ENCODE measurements at regions not wholly inside any gene's neighbourhood (a gene's known extent, or its start where the extent isn't known, plus 50 kb on each side); places are given as distances from the start of the nearest gene placed in this dataset.

DNA sequence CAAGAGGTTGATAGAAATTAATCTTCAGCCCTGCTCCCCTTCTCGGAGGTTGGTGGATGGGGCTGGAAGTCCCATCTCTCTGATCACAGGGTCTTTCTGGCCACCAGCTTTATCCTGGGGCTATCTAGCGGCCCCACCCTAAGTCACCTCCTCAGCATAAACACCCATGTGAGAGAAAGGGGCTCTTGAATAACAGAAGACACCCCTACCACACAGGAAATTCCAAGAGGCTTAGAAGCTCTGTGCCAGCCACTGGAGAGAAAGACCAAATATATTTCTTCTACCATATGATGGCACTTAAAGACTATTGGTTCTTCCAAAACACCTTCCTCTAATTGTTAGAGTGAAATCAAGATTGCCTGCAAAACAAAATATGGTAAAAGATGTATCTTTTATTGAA, 219.7 kb downstream of the VAPA start:
- Histone ChIP-seq H3K9me2 (ENCODE audit: insufficient read depth) (no peaks in the 10 kb centered on the region), H3K79me2 (ENCODE audit: insufficient read depth, low read length) (no peaks in the 10 kb centered on the region), H3K9me3 (ENCODE audit: control insufficient read depth in 1 of 2, insufficient read depth in 1 of 2, low read depth in 1 of 2, low read length in 2 of 2) (no peaks in the 10 kb centered on the region), H3K4me3 (replicated peaks in 1 of 2; ENCODE audit: low read depth in 1 of 2, low read length in 2 of 2) (no peak overlapping the region), H3K9ac (ENCODE audit: low read length) (no peak overlapping the region), H3K4me1 (ENCODE audit: control insufficient read depth in 1 of 2, insufficient read depth in 2 of 2, low read length in 2 of 2) (peaks cover 13 to 15% of the 10 kb centered on the region in 2 experiments; a peak in 3 of 4 replicates), H3K36me3 (ENCODE audit: control insufficient read depth in 1 of 2, insufficient read depth in 2 of 2, low read length in 2 of 2) (no peaks in the 10 kb centered on the region), H3K27ac (ENCODE audit: low read depth, low read length) (no peak overlapping the region), H3K27me3 (ENCODE audit: insufficient read depth, low read length) (peaks cover 20% of the 10 kb centered on the region), H2AFZ (ENCODE audit: low read depth, low read length, poor library complexity, severe bottlenecking) (no peak overlapping the region), H4K20me1 (ENCODE audit: insufficient read depth) (no peaks in the 10 kb centered on the region), H3K4me2 (ENCODE audit: low read length) (no peak overlapping the region)
- BruUV-seq (replicated peaks), result no TSS peak
- RAD21 ChIA-PET (ENCODE audit: low non-redundant PET in 1 of 2, low total read pairs in 2 of 2, uncharacterized antibody in 2 of 2, unreplicated experiment in 2 of 2), result no interaction called here
- no peak for TF ChIP-seq POLR2A (IDR thresholded peaks at IDR 0.05; ENCODE audit: borderline replicate concordance, extremely low read depth, insufficient read depth, insufficient read length)
- no peak for TF ChIP-seq REST (IDR thresholded peaks at IDR 0.05; ENCODE audit: low read depth)
- no peak for TF ChIP-seq EGR1 (IDR thresholded peaks at IDR 0.05; ENCODE audit: low read depth)
- TF ChIP-seq EZH2 (IDR thresholded peaks at IDR 0.05), result no peak
- TF ChIP-seq CEBPB (IDR thresholded peaks at IDR 0.05; ENCODE audit: low read depth), result no peak
- TF ChIP-seq SRF (IDR thresholded peaks at IDR 0.05; ENCODE audit: low read depth), result no peak
- no peak for TF ChIP-seq ZNF274 (IDR thresholded peaks at IDR 0.05; ENCODE audit: low read depth, low read length)
- TF ChIP-seq CBX3 (IDR thresholded peaks at IDR 0.05; ENCODE audit: low read depth), result no peak
- CTCF ChIA-PET, result no interaction called here
- ATAC-seq (no peak), DNase-seq (ENCODE audit: low read depth, low spot score) (no peak)
- POLR2A ChIA-PET, result no interaction called here
- intact Hi-C loops (cut with micrococcal nuclease), result no loop called here

DNA sequence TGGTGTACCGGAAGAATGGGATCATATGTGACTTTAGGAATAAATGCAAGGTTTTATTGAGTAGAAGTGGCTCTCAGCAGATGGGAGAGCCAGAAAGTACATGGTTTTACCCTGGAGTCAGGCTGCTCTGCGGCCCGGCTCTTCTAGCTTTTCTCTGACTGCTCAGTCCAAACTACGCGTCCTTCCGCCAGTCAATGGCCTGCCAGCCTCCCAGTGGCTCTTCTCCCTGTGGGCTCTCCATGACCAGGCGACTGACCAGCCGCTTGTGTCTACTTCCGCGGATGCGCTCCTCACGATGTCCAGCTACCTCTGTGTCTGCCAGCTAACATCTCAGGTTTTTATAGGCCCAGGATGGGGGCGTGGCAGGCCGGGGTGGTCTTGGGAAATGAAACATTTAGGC, 220.4 kb downstream of the VAPA start:
- ChIA-PET RAD21 (ENCODE audit: low non-redundant PET in 1 of 2, low total read pairs in 2 of 2, uncharacterized antibody in 2 of 2, unreplicated experiment in 2 of 2) (no interaction called here), CTCF (interaction anchor here (1.0 kb wide), 1 partner anchor 9 kb away, joined by 3 read pairs; no protein-coding TSS in a partner anchor), POLR2A (no interaction called here)
- DNase-seq (ENCODE audit: low read depth, low spot score) (no peak), ATAC-seq (no peak)
- peaks cover 13 to 15% of the 10 kb centered on the region in 2 experiments; a peak in 3 of 4 replicates for H3K4me1 ChIP-seq (ENCODE audit: control insufficient read depth in 1 of 2, insufficient read depth in 2 of 2, low read length in 2 of 2)
- no peak overlapping the region for H3K4me3 ChIP-seq (replicated peaks in 1 of 2; ENCODE audit: low read depth in 1 of 2, low read length in 2 of 2)
- no TSS peak for BruUV-seq (replicated peaks)
- no peak overlapping the region for H3K9ac ChIP-seq (ENCODE audit: low read length)
- no peaks in the 10 kb centered on the region for H3K9me2 ChIP-seq (ENCODE audit: insufficient read depth)
- H3K27me3 ChIP-seq (ENCODE audit: insufficient read depth, low read length), result peaks cover 15% of the 10 kb centered on the region
- no peaks in the 10 kb centered on the region for H3K36me3 ChIP-seq (ENCODE audit: control insufficient read depth in 1 of 2, insufficient read depth in 2 of 2, low read length in 2 of 2)
- no peaks in the 10 kb centered on the region for H3K9me3 ChIP-seq (ENCODE audit: control insufficient read depth in 1 of 2, insufficient read depth in 1 of 2, low read depth in 1 of 2, low read length in 2 of 2)
- H3K79me2 ChIP-seq (ENCODE audit: insufficient read depth, low read length), result no peaks in the 10 kb centered on the region
- no peak overlapping the region for H3K27ac ChIP-seq (ENCODE audit: low read depth, low read length)
- no peak overlapping the region for H2AFZ ChIP-seq (ENCODE audit: low read depth, low read length, poor library complexity, severe bottlenecking)
- intact Hi-C loops (cut with micrococcal nuclease), result no loop called here
- no peak overlapping the region for H3K4me2 ChIP-seq (ENCODE audit: low read length)
- H4K20me1 ChIP-seq (ENCODE audit: insufficient read depth), result no peaks in the 10 kb centered on the region
- TF ChIP-seq ATF3 (IDR thresholded peaks at IDR 0.05) (no peak), ZFX (IDR thresholded peaks at IDR 0.05) (no peak), SP1 (IDR thresholded peaks at IDR 0.05; ENCODE audit: low read depth) (no peak), EGR1 (IDR thresholded peaks at IDR 0.05; ENCODE audit: low read depth) (no peak), ZBTB33 (IDR thresholded peaks at IDR 0.05; ENCODE audit: extremely low read depth, insufficient replicate concordance, low read length) (no peak), CBX3 (IDR thresholded peaks at IDR 0.05; ENCODE audit: low read depth) (no peak), MAX (IDR thresholded peaks at IDR 0.05) (no peak)
- TF ChIP-seq, protein P1, sequence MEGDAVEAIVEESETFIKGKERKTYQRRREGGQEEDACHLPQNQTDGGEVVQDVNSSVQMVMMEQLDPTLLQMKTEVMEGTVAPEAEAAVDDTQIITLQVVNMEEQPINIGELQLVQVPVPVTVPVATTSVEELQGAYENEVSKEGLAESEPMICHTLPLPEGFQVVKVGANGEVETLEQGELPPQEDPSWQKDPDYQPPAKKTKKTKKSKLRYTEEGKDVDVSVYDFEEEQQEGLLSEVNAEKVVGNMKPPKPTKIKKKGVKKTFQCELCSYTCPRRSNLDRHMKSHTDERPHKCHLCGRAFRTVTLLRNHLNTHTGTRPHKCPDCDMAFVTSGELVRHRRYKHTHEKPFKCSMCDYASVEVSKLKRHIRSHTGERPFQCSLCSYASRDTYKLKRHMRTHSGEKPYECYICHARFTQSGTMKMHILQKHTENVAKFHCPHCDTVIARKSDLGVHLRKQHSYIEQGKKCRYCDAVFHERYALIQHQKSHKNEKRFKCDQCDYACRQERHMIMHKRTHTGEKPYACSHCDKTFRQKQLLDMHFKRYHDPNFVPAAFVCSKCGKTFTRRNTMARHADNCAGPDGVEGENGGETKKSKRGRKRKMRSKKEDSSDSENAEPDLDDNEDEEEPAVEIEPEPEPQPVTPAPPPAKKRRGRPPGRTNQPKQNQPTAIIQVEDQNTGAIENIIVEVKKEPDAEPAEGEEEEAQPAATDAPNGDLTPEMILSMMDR (IDR thresholded peaks at IDR 0.05 in 2 of 3, conservative IDR thresholded peaks at IDR 0.05 in 1 of 3; ENCODE audit: borderline replicate concordance in 1 of 3, insufficient read depth in 1 of 3, low read depth in 2 of 3, low read length in 2 of 3), result no peak

Measured in HCT116 (cell line).